ENCODE measurements at regions not wholly inside any gene's neighbourhood (a gene's known extent, or its start where the extent isn't known, plus 50 kb on each side); places are given as distances from the start of the nearest gene placed in this dataset.

DNA sequence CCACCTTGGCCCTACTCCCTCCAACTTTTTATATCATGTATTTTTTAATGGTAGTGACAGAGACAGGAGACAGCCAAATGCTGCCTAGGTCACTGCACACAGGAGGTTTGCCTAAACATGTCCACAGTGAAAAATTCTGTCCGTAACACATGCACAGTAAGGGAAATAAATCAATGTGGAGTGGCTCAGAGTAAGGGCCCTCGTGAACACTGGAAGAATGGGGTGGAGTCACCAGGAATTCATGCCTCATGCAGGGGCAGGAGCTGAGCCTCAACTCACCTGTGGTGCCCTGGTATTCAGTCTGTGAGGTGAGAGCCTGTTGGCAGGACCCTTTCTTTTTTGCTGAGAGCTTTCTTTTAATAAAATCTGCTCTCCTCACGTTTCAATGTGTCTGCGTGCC is 289.1 kb downstream of the TGFB2 start:
- TF ChIP-seq, protein P1, sequence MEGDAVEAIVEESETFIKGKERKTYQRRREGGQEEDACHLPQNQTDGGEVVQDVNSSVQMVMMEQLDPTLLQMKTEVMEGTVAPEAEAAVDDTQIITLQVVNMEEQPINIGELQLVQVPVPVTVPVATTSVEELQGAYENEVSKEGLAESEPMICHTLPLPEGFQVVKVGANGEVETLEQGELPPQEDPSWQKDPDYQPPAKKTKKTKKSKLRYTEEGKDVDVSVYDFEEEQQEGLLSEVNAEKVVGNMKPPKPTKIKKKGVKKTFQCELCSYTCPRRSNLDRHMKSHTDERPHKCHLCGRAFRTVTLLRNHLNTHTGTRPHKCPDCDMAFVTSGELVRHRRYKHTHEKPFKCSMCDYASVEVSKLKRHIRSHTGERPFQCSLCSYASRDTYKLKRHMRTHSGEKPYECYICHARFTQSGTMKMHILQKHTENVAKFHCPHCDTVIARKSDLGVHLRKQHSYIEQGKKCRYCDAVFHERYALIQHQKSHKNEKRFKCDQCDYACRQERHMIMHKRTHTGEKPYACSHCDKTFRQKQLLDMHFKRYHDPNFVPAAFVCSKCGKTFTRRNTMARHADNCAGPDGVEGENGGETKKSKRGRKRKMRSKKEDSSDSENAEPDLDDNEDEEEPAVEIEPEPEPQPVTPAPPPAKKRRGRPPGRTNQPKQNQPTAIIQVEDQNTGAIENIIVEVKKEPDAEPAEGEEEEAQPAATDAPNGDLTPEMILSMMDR (IDR thresholded peaks at IDR 0.05; ENCODE audit: low read length) = no peak
- TF ChIP-seq EZH2 (optimal IDR thresholded peaks at IDR 0.05; ENCODE audit: low read depth, low read length) (no peak), EZH2phosphoT487 (IDR thresholded peaks at IDR 0.05; ENCODE audit: low read length) (no peak)

Data from MM.1S (cell line).